ENCODE measurements at regions not wholly inside any gene's neighbourhood (a gene's known extent, or its start where the extent isn't known, plus 50 kb on each side); places are given as distances from the start of the nearest gene placed in this dataset.

DNA sequence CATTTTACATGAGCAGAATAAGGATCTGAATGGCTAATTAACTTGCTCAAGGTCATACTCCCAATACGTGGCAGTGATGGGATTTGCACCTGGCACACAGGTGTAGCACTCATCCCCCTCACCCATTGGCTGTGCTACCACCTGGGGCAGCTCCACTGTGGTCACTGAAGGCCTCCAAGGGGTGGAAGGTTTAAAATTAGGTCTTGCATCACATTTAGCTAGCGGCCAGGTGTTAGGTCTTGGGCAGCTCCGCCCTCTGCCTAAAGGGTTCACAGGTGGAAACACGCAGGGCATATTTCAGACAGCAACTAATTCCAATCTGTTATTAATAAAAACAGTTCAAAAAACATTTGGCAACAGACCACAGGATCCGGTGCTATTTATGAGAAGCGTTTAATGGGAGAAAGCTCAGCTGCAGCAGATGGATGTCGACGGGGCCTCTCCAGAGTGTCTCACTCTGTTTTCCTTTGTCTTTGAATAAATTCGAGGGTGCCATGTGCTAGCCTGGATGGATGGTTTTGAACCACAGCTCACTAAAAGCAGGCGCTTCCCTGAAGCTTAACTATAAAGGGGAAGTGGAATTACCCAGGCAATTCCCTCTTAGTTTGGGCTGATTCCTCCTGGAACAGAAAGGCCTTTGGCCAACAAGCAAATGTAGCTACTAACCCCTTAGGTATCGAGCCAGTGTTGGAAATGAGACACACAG lies 1017.6 kb downstream of the TYW1 start:
- no peak overlapping the region for H3K4me3 ChIP-seq (ENCODE audit: low read length)
- TF ChIP-seq ZNF274 (IDR thresholded peaks at IDR 0.05; ENCODE audit: low read depth, low read length) = no peak

DNA sequence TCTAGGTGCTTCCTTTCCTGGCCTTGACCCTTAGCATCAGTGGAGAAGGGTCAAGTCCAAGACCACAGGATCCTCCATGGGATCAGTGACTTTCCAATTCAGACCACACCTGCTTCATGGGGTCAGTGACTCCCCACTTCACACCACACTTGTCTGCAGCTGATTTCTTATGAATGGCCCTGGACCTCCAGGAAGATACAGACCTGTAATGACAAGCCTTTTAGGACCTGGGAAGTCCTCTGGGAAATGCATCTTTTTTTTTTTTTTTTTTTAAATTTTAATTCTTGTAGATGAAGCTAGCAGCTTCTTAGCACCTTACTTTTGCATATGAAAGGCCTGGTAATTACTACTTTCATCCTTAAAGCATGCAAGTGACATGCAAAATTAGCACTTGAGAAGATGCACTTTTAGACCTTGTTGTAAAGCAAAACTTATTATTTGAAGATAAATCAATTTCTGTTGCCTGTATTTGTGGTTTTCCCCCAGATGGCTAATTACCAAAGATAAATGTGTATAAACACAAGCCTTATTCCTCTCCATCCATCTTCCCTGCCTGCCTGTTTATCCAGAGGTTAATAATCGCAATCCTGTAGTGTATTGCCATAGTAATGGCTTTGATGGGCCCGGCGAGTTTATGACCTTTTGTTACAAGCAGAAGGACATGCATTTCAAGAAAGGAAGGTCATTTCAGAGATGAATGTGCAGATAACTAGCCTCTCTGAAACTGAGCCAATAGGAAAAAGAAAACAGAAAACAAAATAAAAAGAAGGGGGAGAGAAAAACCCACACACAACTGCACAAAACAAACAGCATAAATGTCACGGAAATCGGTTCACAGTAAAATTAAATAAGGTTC lies 1018.7 kb downstream of the TYW1 start:
- TF ChIP-seq ZNF274 (IDR thresholded peaks at IDR 0.05; ENCODE audit: low read depth, low read length) = no peak
- no peak overlapping the region for H3K4me3 ChIP-seq (ENCODE audit: low read length)

DNA sequence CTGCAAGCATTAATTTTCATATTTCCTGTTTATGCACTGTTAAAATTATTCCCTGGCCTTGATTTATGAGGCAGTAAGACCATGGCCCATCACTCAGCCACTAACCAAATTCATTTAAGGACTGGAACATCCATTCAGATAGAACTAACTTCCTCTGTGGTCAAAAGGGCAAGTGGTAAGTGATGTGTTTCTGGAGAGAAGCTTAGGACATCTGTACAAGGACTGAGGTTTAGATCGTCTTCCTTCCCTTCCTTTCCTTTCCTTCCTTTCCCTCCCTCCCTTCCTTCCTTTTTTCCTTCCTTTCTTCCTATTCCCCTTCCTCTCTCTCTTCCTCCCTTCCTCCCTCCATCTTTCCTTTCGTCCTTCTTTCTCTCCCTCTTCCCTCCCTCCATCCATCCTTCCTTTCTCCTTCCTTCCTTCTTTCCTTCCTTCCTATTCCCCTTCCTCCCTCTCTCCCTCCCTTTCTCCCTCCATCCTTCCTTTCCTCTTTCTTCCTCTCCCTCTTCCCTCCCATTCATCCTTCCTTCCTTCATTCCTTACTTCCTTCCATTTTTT lies 1019.4 kb downstream of the TYW1 start:
- H3K4me3 ChIP-seq (ENCODE audit: low read length) = no peak overlapping the region
- no peak for TF ChIP-seq ZNF274 (IDR thresholded peaks at IDR 0.05; ENCODE audit: low read depth, low read length)

DNA sequence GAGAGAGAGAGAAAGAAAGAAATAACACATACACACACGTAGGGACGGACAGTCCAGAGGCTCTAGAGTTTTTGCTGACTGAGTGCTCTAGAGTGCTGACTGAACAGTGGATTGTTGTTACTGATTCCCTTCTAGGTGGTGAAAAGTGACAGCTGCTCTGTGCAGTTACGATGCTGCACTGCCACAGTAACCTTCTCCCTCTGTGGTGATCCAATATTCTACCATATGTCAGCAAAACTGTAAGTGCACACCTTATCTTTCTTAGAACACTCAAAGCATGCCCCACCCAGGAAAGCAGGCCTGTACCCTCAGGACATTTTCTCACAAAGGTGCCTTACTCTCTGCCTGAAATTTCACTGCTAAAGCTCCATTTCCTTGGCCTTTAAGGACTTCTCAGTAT lies 1023.5 kb downstream of the TYW1 start:
- TF ChIP-seq ZNF274 (IDR thresholded peaks at IDR 0.05; ENCODE audit: low read depth, low read length) = no peak
- no peak overlapping the region for H3K4me3 ChIP-seq (ENCODE audit: low read length)

DNA sequence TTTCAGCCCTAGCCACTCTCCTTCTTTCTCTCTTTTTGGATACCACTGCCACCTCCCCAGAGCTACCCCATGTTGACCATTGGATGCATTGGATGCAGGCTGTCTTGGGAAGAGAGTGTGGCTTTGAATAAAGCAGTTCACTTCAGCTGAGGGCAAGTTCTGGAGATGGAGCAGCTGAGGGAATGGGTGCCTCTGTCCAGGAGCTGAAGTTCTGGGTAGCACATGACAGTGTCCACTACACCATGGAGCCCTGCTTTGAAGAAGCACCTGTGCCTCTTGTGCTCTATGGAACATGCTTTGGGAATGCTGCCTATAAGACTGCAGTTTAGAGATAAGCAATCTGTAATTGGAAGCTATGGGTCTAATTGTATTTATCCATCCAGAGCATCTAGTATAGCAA lies 1028.7 kb downstream of the TYW1 start:
- no peak for TF ChIP-seq ZNF274 (IDR thresholded peaks at IDR 0.05; ENCODE audit: low read depth, low read length)
- no peak overlapping the region for H3K4me3 ChIP-seq (ENCODE audit: low read length)

DNA sequence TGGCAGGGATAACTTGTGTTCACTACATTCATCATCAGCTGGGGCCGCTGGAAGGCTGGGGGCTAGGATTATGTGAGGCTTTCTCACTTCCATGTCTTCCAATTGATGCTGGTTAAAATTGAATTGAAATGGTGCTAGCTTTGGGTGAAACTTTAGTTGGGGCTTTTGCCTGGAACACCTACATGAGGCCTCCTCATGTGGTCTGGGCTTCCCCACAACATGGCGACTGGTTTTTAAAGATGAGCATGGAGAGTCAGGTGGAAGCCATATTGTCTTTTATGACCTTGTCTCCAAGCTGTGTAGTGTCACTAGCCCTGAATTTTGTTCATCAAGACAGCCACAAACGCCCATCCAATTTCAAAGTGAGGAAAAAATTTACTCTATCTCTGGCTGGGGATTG lies 1033.9 kb downstream of the TYW1 start:
- no peak for TF ChIP-seq ZNF274 (IDR thresholded peaks at IDR 0.05; ENCODE audit: low read depth, low read length)
- H3K4me3 ChIP-seq (ENCODE audit: low read length) = no peak overlapping the region

DNA sequence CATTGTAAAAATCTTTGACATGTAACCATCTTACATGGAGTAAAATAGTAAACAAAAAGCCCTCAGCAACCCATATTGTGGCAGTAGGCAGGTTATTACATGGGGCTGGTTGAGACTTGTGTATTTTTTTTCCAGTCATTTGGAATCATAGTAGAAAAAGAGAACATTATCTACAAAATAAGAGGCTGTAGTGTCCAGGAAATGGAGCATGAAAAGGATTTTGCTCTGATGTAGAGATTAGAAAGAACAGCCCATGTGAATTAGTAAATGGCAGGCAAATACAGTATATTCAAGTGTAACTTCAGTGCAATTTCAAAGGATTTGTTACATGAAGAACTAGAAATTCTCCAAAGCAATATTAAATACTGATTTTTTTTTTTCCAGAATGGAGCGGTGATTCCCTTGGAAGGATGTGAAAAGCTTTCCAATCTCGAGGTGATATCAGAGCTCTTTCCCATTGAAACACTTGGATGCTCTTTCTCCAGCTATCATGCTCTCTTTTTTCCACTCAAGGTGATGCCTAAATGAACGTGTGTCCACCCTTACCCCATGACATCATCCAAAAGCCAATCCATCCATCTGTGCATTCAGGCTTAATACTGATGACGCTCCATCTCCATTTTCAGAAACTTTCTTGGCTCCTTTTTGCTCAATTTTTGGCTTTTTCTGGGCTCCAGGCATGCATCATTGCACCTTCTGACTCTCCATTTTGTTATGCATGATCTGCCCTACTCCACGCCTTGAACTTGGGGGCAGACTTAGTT lies 1034.7 kb downstream of the TYW1 start:
- no peak overlapping the region for H3K4me3 ChIP-seq (ENCODE audit: low read length)
- no peak for TF ChIP-seq ZNF274 (IDR thresholded peaks at IDR 0.05; ENCODE audit: low read depth, low read length)

DNA sequence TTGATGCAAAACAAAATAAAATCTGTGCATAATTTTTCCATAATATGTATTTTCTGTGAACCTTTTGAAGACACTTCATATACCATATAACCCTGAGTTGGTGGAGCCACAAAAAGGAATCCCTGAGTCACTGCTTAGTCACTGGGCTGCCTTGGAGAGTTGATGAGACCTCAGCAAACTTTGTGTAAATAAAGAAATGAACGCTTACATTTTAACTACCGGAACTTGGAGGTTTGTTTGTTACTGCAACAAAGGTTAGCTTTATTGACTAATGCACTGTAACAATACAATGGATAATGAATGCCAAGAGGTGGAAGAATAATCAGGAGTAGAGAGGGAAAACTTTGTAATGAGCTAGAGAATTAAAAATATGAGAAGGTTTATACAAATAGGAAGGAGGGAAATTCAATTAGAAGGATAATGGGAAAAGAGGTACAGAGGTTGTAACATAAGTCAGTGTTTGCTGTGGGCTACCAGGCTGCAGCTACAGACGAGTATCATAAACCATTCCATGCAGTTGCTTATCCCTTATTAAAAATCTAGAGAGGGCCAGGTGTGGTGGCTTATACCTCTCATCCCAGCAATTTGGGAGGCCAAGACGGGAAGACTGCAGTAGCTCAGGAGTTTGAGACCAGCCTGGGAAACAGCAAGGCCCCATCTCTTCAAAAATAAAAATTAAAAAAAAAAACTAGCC lies 1042.1 kb downstream of the TYW1 start:
- no peak for TF ChIP-seq ZNF274 (IDR thresholded peaks at IDR 0.05; ENCODE audit: low read depth, low read length)
- H3K4me3 ChIP-seq (ENCODE audit: low read length) = no peak overlapping the region

DNA sequence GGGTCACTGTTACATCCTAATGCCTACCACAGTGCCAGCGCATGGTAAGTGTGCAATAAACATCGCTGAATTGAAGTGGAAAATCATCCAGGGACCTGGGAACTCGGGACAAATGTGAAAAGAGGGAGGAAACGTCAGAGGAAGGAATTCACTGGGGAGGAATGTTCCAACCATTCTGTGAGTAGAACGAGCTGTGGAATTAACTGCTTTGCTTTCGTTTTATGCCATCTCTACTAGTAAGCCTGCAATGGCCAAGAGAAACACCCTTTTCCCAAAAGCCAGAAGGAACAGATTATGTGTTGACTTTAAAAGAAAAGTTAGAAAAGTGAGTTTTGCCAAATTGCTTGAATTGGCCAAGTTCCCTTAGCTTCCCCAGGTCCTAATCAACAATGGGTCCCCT lies 1044.9 kb downstream of the TYW1 start:
- no peak overlapping the region for H3K4me3 ChIP-seq (ENCODE audit: low read length)
- TF ChIP-seq ZNF274 (IDR thresholded peaks at IDR 0.05; ENCODE audit: low read depth, low read length) = no peak

DNA sequence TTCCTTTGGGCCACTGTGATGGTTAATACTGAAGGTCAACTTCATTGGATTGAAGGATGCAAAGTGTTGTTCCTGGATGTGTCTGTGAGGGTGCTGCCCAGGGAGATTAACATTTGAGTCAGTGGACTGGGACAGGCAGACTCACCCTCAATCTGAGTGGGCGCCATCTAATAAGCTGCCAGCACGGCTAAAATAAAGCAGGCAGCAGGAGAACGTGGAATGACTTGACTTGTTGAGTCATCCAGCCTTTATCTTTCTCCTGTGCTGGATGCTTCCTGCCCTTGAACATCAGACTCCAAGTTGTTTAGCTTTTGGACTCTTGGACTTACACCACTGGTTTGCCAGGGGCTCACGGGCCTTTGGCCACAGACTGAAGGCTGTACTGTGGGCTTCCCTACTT lies 1046.9 kb downstream of the TYW1 start:
- no peak for TF ChIP-seq ZNF274 (IDR thresholded peaks at IDR 0.05; ENCODE audit: low read depth, low read length)

DNA sequence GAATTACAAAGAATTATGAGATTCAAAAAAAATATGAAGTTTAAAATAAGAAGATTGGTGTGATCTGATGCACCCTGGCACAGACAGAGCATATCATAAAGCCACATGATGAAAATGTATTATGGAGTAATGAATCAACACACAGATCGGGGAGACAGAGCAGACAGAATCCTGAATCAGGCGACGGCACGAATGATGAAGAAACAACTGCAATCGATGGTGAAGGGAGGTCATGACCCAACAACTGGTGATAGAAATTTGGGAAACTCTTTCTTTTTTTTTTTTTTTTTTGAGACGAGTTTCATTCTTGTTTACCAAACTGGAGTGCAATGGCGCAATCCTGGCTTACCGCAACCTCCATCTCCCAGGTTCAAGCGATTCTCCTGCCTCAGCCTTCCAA lies 1054.0 kb downstream of the TYW1 start:
- TF ChIP-seq ZNF274 (IDR thresholded peaks at IDR 0.05; ENCODE audit: low read depth, low read length) = no peak
- no peak overlapping the region for H3K4me3 ChIP-seq (ENCODE audit: low read length)

More for the DNA sequence above, 1046.9 kb downstream of the TYW1 start:
- H3K4me3 ChIP-seq (ENCODE audit: low read length) = no peak overlapping the region

DNA sequence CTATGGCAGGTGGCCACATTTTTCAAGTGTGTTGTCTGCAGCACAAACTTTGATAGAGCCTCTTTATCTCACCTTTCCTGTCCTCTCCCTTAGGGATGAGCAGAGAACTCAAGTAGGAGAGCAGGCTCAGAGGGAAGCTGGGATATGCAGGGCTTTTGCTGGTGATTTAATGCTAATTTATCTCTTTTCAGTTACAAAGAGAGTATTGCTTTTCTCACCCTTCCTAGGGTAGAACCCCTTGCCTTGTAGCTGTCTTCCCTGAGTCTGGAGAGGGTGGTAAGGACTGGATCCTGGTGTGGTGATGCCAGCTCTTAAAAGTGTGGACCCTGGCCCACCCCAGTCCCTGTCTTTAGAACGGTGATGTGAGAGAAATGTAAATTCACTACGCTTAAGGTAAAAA lies 1061.4 kb downstream of the TYW1 start:
- TF ChIP-seq ZNF274 (IDR thresholded peaks at IDR 0.05; ENCODE audit: low read depth, low read length) = no peak
- no peak overlapping the region for H3K4me3 ChIP-seq (ENCODE audit: low read length)

DNA sequence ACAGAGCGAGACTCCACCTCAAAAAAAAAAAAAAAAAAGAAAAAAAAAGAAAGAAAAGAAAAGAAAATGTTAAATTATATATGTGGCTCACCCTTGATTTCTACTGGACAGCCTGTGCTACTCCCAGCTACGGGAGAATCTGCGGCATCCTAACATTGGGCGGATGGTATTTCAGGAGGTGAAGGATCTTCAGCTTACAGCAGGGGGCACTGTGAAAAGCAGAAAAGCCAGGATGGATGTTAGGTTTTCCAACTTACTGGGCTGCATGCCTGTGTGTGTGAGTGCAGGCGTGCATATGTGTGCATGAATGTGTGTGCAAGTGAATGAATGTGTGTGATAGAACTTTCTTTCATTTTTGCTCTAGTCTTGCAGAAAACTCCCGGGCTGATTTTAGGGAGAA lies 1066.5 kb downstream of the TYW1 start:
- H3K4me3 ChIP-seq (ENCODE audit: low read length) = no peak overlapping the region
- TF ChIP-seq ZNF274 (IDR thresholded peaks at IDR 0.05; ENCODE audit: low read depth, low read length) = no peak

DNA sequence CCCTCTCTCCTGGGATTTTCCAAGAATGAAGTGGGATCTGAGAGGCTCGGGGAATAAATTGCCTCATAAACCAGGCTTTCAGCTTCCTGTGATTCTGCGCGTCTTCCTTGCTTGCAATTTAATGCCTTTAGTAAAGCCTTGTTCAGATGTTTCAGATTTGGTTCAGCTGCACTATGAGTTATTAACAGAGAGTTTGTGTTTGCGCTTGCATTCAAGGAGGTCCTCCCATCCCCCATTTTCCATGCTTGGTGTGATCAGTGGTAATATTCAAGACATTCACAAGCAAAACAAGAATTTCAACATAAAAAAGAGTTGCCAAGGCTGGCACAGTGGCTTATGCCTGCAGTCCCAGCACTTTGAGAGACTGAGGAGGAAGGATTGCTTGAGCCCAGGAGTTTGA lies 1068.9 kb downstream of the TYW1 start:
- TF ChIP-seq ZNF274 (IDR thresholded peaks at IDR 0.05; ENCODE audit: low read depth, low read length) = no peak
- no peak overlapping the region for H3K4me3 ChIP-seq (ENCODE audit: low read length)

Data from GM08714 (cell line).